ENCODE measurements at regions not wholly inside any gene's neighbourhood (a gene's known extent, or its start where the extent isn't known, plus 50 kb on each side); places are given as distances from the start of the nearest gene placed in this dataset.
"Not testable (repeated sequence)": the region's sequence is repeated elsewhere in the genome, so short reads cannot be mapped to it uniquely, and the experiment has no call there.

DNA sequence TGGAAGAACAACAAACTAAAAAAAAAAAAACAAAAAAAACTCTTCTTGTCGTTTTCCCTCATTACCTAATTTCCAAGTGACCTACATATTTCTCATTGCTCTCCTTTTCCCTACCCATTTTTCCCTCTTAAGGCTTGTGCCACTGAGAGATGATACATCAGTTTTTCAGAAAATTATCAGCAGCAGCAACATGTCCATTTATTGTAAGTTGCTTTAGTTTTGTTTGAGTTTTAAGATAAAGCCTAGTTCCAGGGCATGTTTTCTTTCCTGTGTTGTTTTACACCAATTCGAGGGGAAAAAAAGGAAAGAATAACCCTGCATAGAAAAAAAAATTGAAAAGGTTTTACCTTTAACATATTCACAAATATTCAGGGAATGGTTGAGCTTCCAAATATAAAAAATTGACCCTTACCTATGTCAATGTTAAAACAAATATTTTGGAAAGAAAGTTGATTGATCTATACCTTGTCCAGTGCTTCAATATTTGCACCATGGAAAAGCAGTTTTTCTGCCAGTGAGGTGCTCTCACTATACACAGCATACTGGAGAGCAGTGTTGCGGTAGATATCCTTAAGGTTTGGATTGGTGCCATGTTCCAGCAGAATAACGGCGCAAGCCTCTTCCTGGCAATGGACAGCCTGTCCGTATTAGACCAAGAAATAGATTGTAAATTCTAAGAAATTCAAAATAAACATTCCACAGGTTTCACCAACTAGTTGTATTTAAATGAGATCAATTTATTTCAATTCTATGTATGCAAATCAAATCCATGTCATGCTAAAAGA is 537.9 kb upstream of the DEFB115 start:
- ATAC-seq (ENCODE audit: insufficient read depth, low read depth); H4K20me1 ChIP-seq (ENCODE audit: insufficient read depth, low read length); H3K9ac ChIP-seq (ENCODE audit: low read depth, low read length); H3K4me3 ChIP-seq (ENCODE audit: low read depth in 1 of 2, low read length in 2 of 2); H3K36me3 ChIP-seq (ENCODE audit: insufficient read depth, low read length); H2AFZ ChIP-seq (ENCODE audit: low read depth, low read length); H3K27me3 ChIP-seq (ENCODE audit: insufficient read depth, low read length, poor library complexity); H3K9me3 ChIP-seq (ENCODE audit: insufficient read depth, low read length, severe bottlenecking); DNase-seq; H3K27ac ChIP-seq (ENCODE audit: low read length); H3K4me2 ChIP-seq (ENCODE audit: insufficient read depth, low read length): not testable (repeated sequence)
- H3K79me2 ChIP-seq (ENCODE audit: insufficient read depth, low read length): peaks cover 11% of the 10 kb centered on the region
- H3K4me1 ChIP-seq (ENCODE audit: insufficient read depth, low read length): peaks cover 25% of the 10 kb centered on the region

- not testable (repeated sequence) for H3K27me3 ChIP-seq (ENCODE audit: insufficient read depth, low read length, poor library complexity); H4K20me1 ChIP-seq (ENCODE audit: insufficient read depth, low read length); H3K9me3 ChIP-seq (ENCODE audit: insufficient read depth, low read length, severe bottlenecking); H3K36me3 ChIP-seq (ENCODE audit: insufficient read depth, low read length)
- Histone ChIP-seq H3K9ac (ENCODE audit: low read depth, low read length) (peak overlapping the region; percentile 68), H3K4me3 (ENCODE audit: low read depth in 1 of 2, low read length in 2 of 2) (peak overlapping the region; percentile 59 to 62; a peak in 3 of 4 replicates), H3K4me2 (ENCODE audit: insufficient read depth, low read length) (peak overlapping the region; percentile 53), H3K79me2 (ENCODE audit: insufficient read depth, low read length) (peaks cover 11% of the 10 kb centered on the region), H3K27ac (ENCODE audit: low read length) (peak overlapping the region; percentile 82), H2AFZ (ENCODE audit: low read depth, low read length) (peak overlapping the region; percentile 84), H3K4me1 (ENCODE audit: insufficient read depth, low read length) (peaks cover 28% of the 10 kb centered on the region)
- ATAC-seq (ENCODE audit: insufficient read depth, low read depth) (peak; percentile 39; the same call in 1 of the 3 replicates), DNase-seq (peak; percentile 52)
Measured at GRCh38 chr20:30723511-30723910, 534.0 kb upstream of the DEFB115 start.

DNA sequence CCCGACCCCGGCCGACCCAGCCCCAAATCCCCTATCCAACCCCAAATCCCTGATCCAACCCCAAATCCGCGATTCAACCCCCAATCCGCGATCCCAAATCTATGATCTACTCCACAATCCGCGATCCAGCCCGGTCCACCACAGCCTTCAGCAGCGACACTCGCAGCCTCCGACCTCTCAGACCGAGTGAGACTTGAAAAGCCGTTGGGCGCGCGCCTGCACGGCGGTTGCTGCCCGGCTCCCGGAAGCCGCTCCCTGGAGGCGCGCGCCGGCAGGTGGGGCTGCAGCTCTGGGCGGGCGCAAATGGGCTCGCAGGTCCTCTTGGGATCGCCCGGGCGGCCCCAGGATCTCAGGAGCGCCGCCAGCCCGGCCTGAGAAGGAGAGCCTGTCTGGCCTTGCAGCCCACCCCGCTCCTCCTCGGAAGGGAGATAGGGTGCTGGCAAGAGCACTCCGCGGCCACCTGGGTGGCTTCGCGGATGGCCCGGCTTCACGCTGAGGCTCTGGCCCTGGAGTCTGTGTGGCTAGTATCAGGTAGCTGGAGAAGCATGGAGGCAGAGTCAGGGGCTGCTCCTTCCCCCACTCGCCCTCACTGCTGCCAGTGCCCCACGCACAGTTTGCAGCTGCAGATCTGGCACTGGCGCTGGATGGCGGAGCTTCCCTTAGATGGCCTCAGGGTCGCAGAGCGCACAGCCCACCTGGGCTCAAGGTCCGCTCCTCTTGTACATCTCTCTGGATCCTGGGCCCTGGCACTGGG is 533.4 kb upstream of the DEFB115 start:
- H3K9me3 ChIP-seq (ENCODE audit: insufficient read depth, low read length, severe bottlenecking); H3K36me3 ChIP-seq (ENCODE audit: insufficient read depth, low read length); H3K27me3 ChIP-seq (ENCODE audit: insufficient read depth, low read length, poor library complexity); H4K20me1 ChIP-seq (ENCODE audit: insufficient read depth, low read length): not testable (repeated sequence)
- TF ChIP-seq CTCF (IDR thresholded peaks at IDR 0.05; ENCODE audit: borderline replicate concordance, extremely low read depth, low read length, poor library complexity, severe bottlenecking): peak; percentile 50
- DNase-seq (peak; percentile 87), ATAC-seq (ENCODE audit: insufficient read depth, low read depth) (peak; percentile 70; the same call in 2 of the 3 replicates)
- H3K79me2 ChIP-seq (ENCODE audit: insufficient read depth, low read length): peaks cover 11% of the 10 kb centered on the region
- peak overlapping the region; percentile 68 for H3K9ac ChIP-seq (ENCODE audit: low read depth, low read length)
- peaks cover 28% of the 10 kb centered on the region for H3K4me1 ChIP-seq (ENCODE audit: insufficient read depth, low read length)
- H3K4me3 ChIP-seq (ENCODE audit: low read depth in 1 of 2, low read length in 2 of 2): peak overlapping the region; percentile 59 to 62; a peak in 3 of 4 replicates
- H3K4me2 ChIP-seq (ENCODE audit: insufficient read depth, low read length): peak overlapping the region; percentile 53
- peak overlapping the region; percentile 82 for H3K27ac ChIP-seq (ENCODE audit: low read length)
- H2AFZ ChIP-seq (ENCODE audit: low read depth, low read length): peak overlapping the region; percentile 84

DNA sequence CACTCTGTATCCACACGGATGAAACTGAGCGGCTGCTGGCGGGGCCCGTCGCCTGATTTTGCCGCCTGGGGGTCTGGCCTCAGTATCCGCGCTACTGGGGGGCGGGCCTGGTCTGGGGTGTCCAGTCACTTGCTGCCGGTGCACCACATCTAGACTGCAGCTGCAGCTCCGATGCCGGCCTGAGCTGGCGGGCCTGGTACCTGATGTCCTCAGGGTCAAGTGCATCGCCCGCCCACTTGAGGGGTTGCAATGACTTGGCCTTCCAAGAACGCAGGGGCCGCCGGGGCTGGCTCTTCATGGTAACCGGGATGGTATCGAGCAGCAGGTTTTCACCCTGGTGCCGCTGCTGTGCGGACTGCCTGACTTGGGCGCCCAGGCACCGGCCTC is 532.8 kb upstream of the DEFB115 start:
- peaks cover 11% of the 10 kb centered on the region for H3K79me2 ChIP-seq (ENCODE audit: insufficient read depth, low read length)
- H3K9me3 ChIP-seq (ENCODE audit: insufficient read depth, low read length, severe bottlenecking); DNase-seq; H3K27me3 ChIP-seq (ENCODE audit: insufficient read depth, low read length, poor library complexity); H4K20me1 ChIP-seq (ENCODE audit: insufficient read depth, low read length); H3K36me3 ChIP-seq (ENCODE audit: insufficient read depth, low read length); ATAC-seq (ENCODE audit: insufficient read depth, low read depth): not testable (repeated sequence)
- H3K4me1 ChIP-seq (ENCODE audit: insufficient read depth, low read length): peaks cover 28% of the 10 kb centered on the region
- H3K4me2 ChIP-seq (ENCODE audit: insufficient read depth, low read length): peak overlapping the region; percentile 53
- peak overlapping the region; percentile 68 for H3K9ac ChIP-seq (ENCODE audit: low read depth, low read length)
- peak overlapping the region in 1 of 2 experiments; percentile 62; a peak in 2 of 4 replicates for H3K4me3 ChIP-seq (ENCODE audit: low read depth in 1 of 2, low read length in 2 of 2)
- peak overlapping the region; percentile 84 for H2AFZ ChIP-seq (ENCODE audit: low read depth, low read length)
- peak overlapping the region; percentile 82 for H3K27ac ChIP-seq (ENCODE audit: low read length)

GRCh38 chr20:30725188-30725587 is 532.3 kb upstream of the DEFB115 start:
- H3K4me2 ChIP-seq (ENCODE audit: insufficient read depth, low read length); ATAC-seq (ENCODE audit: insufficient read depth, low read depth); H3K9me3 ChIP-seq (ENCODE audit: insufficient read depth, low read length, severe bottlenecking); H3K27ac ChIP-seq (ENCODE audit: low read length); DNase-seq; H2AFZ ChIP-seq (ENCODE audit: low read depth, low read length); H3K9ac ChIP-seq (ENCODE audit: low read depth, low read length); H3K27me3 ChIP-seq (ENCODE audit: insufficient read depth, low read length, poor library complexity); H3K4me3 ChIP-seq (ENCODE audit: low read depth in 1 of 2, low read length in 2 of 2); H3K36me3 ChIP-seq (ENCODE audit: insufficient read depth, low read length); H4K20me1 ChIP-seq (ENCODE audit: insufficient read depth, low read length): not testable (repeated sequence)
- Histone ChIP-seq H3K4me1 (ENCODE audit: insufficient read depth, low read length) (peaks cover 28% of the 10 kb centered on the region), H3K79me2 (ENCODE audit: insufficient read depth, low read length) (peaks cover 11% of the 10 kb centered on the region)

- not testable (repeated sequence) for H3K27me3 ChIP-seq (ENCODE audit: insufficient read depth, low read length, poor library complexity); H2AFZ ChIP-seq (ENCODE audit: low read depth, low read length); H4K20me1 ChIP-seq (ENCODE audit: insufficient read depth, low read length); DNase-seq; H3K36me3 ChIP-seq (ENCODE audit: insufficient read depth, low read length); H3K4me3 ChIP-seq (ENCODE audit: low read depth in 1 of 2, low read length in 2 of 2); H3K4me2 ChIP-seq (ENCODE audit: insufficient read depth, low read length); H3K9ac ChIP-seq (ENCODE audit: low read depth, low read length); H3K27ac ChIP-seq (ENCODE audit: low read length); H3K4me1 ChIP-seq (ENCODE audit: insufficient read depth, low read length); H3K79me2 ChIP-seq (ENCODE audit: insufficient read depth, low read length); H3K9me3 ChIP-seq (ENCODE audit: insufficient read depth, low read length, severe bottlenecking); ATAC-seq (ENCODE audit: insufficient read depth, low read depth)
Measured at GRCh38 chr20:30728271-30728885, 529.1 kb upstream of the DEFB115 start.

Data from DND-41 (cell line).